ENCODE measurements at regions not wholly inside any gene's neighbourhood (a gene's known extent, or its start where the extent isn't known, plus 50 kb on each side); places are given as distances from the start of the nearest gene placed in this dataset.

DNA sequence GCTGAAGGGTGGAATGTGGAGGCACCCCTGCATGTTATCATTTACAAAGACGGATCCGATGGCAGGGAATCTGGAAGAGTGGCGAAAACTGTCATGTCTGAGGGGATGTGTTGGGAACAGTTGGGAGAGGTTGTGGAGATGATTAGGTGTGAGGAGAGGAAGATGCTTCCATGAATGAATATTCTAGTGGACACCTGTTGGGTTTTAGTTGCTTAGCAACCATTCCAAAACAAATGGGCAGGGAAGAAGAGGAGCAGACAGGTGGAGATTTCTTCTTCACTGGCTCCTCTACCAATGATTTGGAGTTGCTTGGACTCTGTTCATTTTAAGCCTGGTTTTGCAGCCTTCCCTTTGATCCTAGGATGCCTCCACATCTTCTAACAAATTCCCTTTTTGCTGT is 465.3 kb upstream of the CLINT1 start:
- TF ChIP-seq, protein P1, sequence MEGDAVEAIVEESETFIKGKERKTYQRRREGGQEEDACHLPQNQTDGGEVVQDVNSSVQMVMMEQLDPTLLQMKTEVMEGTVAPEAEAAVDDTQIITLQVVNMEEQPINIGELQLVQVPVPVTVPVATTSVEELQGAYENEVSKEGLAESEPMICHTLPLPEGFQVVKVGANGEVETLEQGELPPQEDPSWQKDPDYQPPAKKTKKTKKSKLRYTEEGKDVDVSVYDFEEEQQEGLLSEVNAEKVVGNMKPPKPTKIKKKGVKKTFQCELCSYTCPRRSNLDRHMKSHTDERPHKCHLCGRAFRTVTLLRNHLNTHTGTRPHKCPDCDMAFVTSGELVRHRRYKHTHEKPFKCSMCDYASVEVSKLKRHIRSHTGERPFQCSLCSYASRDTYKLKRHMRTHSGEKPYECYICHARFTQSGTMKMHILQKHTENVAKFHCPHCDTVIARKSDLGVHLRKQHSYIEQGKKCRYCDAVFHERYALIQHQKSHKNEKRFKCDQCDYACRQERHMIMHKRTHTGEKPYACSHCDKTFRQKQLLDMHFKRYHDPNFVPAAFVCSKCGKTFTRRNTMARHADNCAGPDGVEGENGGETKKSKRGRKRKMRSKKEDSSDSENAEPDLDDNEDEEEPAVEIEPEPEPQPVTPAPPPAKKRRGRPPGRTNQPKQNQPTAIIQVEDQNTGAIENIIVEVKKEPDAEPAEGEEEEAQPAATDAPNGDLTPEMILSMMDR (IDR thresholded peaks at IDR 0.05): no peak
- no peak for TF ChIP-seq POLR2A (IDR thresholded peaks at IDR 0.05)

Data from lower leg skin (tissue), 3 donors.